GM19397 (cell line): ENCODE measurements at regions not wholly inside any gene's neighbourhood (a gene's known extent, or its start where the extent isn't known, plus 50 kb on each side); places are given as distances from the start of the nearest gene placed in this dataset.
"Not testable (repeated sequence)": the region's sequence is repeated elsewhere in the genome, so short reads cannot be mapped to it uniquely, and the experiment has no call there.

ENCODE experiments used
- ATAC-seq: cut with Tn5 transposase; IDR thresholded peaks from one replicate; pipeline ENCODE4 v1.9.1; 2021; ENCODE audit warnings: mild to moderate bottlenecking, moderate library complexity; ENCODE audit not compliant: unreplicated experiment

GRCh38 chr10:44724415-44725174, 186.5 kb upstream of the TMEM72 start:
- no peak for ATAC-seq

GRCh38 chr10:44725404-44725803, 185.7 kb upstream of the TMEM72 start:
- ATAC-seq = peak; percentile 58

- no peak for ATAC-seq
These were observed 179.9 kb upstream of the TMEM72 start for GRCh38 chr10:44731283-44731682.

GRCh38 chr10:44733501-44734488, 177.3 kb upstream of the TMEM72 start:
- ATAC-seq = no peak

- ATAC-seq = no peak
These were observed 168.9 kb upstream of the TMEM72 start for GRCh38 chr10:44742248-44742647.

- ATAC-seq = no peak
These were observed 167.6 kb upstream of the TMEM72 start for GRCh38 chr10:44743535-44743934.

GRCh38 chr10:44745920-44746319, 165.2 kb upstream of the TMEM72 start:
- no peak for ATAC-seq

- no peak for ATAC-seq
These were observed 163.5 kb upstream of the TMEM72 start for GRCh38 chr10:44747593-44748172.

- ATAC-seq = no peak
These were observed 162.0 kb upstream of the TMEM72 start for GRCh38 chr10:44749151-44749550.

GRCh38 chr10:44752451-44753441, 158.4 kb upstream of the TMEM72 start:
- no peak for ATAC-seq

GRCh38 chr10:44754355-44754754, 156.8 kb upstream of the TMEM72 start:
- not testable (repeated sequence) for ATAC-seq

GRCh38 chr10:44755481-44755880, 155.7 kb upstream of the TMEM72 start:
- no peak for ATAC-seq

- no peak for ATAC-seq
These were observed 154.9 kb upstream of the TMEM72 start for GRCh38 chr10:44756216-44756615.

GRCh38 chr10:44757551-44758205, 153.5 kb upstream of the TMEM72 start:
- no peak for ATAC-seq

- ATAC-seq = no peak
These were observed 152.0 kb upstream of the TMEM72 start for GRCh38 chr10:44759122-44759521.

GRCh38 chr10:44760513-44760912, 150.6 kb upstream of the TMEM72 start:
- ATAC-seq = no peak

- no peak for ATAC-seq
These were observed 150.1 kb upstream of the TMEM72 start for GRCh38 chr10:44761076-44761475.

GRCh38 chr10:44763331-44763730, 147.8 kb upstream of the TMEM72 start:
- no peak for ATAC-seq

- ATAC-seq = no peak
These were observed 145.8 kb upstream of the TMEM72 start for GRCh38 chr10:44765299-44765698.

GRCh38 chr10:44766631-44767030, 144.5 kb upstream of the TMEM72 start:
- ATAC-seq = no peak
